ENCODE measurements at regions not wholly inside any gene's neighbourhood (a gene's known extent, or its start where the extent isn't known, plus 50 kb on each side); places are given as distances from the start of the nearest gene placed in this dataset.

DNA sequence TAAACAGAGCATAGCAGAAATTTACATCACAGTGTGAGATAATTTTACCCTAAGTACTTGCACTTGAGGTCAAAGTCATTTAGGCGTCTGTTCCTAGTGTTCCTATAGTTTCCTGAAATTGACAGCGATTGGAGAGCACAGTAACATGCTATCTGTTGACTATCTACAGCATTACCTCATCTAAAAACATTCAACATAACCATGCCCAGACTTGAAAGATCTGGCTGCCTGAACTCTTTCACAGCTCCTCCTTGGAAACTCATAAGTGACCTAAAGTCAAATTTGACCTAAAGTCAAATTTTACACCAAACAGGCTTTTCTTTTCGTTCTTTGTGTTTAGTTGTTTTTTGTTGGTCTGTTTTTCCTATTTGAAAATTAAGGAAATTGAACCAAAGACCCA lies 233.8 kb upstream of the UBASH3B start:
- no peak overlapping the region for H3K4me3 Mint-ChIP-seq
- 87% methylated on average over 3 of the region's 3 CpGs for WGBS (ENCODE audit: insufficient coverage)
- H3K36me3 Mint-ChIP-seq: no peaks in the 10 kb centered on the region
- no peaks in the 10 kb centered on the region for H3K9me3 Mint-ChIP-seq
- TF ChIP-seq, protein P1, sequence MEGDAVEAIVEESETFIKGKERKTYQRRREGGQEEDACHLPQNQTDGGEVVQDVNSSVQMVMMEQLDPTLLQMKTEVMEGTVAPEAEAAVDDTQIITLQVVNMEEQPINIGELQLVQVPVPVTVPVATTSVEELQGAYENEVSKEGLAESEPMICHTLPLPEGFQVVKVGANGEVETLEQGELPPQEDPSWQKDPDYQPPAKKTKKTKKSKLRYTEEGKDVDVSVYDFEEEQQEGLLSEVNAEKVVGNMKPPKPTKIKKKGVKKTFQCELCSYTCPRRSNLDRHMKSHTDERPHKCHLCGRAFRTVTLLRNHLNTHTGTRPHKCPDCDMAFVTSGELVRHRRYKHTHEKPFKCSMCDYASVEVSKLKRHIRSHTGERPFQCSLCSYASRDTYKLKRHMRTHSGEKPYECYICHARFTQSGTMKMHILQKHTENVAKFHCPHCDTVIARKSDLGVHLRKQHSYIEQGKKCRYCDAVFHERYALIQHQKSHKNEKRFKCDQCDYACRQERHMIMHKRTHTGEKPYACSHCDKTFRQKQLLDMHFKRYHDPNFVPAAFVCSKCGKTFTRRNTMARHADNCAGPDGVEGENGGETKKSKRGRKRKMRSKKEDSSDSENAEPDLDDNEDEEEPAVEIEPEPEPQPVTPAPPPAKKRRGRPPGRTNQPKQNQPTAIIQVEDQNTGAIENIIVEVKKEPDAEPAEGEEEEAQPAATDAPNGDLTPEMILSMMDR (IDR thresholded peaks at IDR 0.05): no peak
- Histone ChIP-seq H3K4me3 (ENCODE audit: low read length) (no peak overlapping the region), H3K9me3 (ENCODE audit: control insufficient read depth, insufficient read depth, low read length) (no peaks in the 10 kb centered on the region), H3K4me1 (ENCODE audit: control insufficient read depth, insufficient read depth, low read length) (no peaks in the 10 kb centered on the region), H3K27ac (ENCODE audit: low read length) (no peak overlapping the region), H3K27me3 (ENCODE audit: control insufficient read depth, insufficient read depth, low read length) (no peaks in the 10 kb centered on the region), H3K36me3 (ENCODE audit: control insufficient read depth, insufficient read depth, low read length) (no peaks in the 10 kb centered on the region)
- H3K27me3 Mint-ChIP-seq (ENCODE audit: low read depth in 2 of 2): peaks cover 4 to 12% of the 10 kb centered on the region in 2 donors
- H3K27ac Mint-ChIP-seq: no peak overlapping the region
- no peak for DNase-seq
- H3K4me1 Mint-ChIP-seq: no peaks in the 10 kb centered on the region
- ATAC-seq: no peak
- intact Hi-C loops (cut with micrococcal nuclease): no loop called here

DNA sequence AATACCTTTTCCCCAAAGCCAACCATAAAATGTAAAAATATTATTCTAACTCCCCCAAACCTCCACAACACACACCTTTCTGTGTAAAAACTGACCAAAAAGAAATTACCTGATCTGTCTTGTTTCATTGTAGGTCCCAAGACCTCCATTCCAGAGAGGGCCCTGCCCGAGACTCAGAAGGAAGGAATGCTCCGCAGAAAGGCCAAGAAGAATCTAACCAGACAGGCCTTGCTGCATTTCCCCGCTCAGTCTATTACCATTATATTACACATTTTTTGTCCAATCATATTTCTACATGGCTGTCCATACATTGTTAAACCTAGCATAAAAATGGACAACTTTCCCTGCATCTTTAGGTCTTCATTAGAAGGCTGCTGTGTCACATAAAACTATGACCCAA lies 237.5 kb upstream of the UBASH3B start:
- peaks cover 2 to 12% of the 10 kb centered on the region in 2 donors for H3K27me3 Mint-ChIP-seq (ENCODE audit: low read depth in 2 of 2)
- Histone ChIP-seq H3K36me3 (ENCODE audit: control insufficient read depth, insufficient read depth, low read length) (no peaks in the 10 kb centered on the region), H3K4me3 (ENCODE audit: low read length) (no peak overlapping the region), H3K27ac (ENCODE audit: low read length) (no peak overlapping the region), H3K4me1 (ENCODE audit: control insufficient read depth, insufficient read depth, low read length) (no peaks in the 10 kb centered on the region), H3K27me3 (ENCODE audit: control insufficient read depth, insufficient read depth, low read length) (no peaks in the 10 kb centered on the region), H3K9me3 (ENCODE audit: control insufficient read depth, insufficient read depth, low read length) (peaks cover 4% of the 10 kb centered on the region)
- intact Hi-C loops (cut with micrococcal nuclease): no loop called here
- H3K36me3 Mint-ChIP-seq: no peaks in the 10 kb centered on the region
- H3K9me3 Mint-ChIP-seq: no peaks in the 10 kb centered on the region
- no peaks in the 10 kb centered on the region for H3K4me1 Mint-ChIP-seq
- no peak overlapping the region for H3K4me3 Mint-ChIP-seq
- TF ChIP-seq, protein P1 (IDR thresholded peaks at IDR 0.05): no peak
- no peak overlapping the region for H3K27ac Mint-ChIP-seq
- ATAC-seq (no peak), DNase-seq (no peak)
- WGBS (ENCODE audit: insufficient coverage): 94% methylated on average over 3 of the region's 3 CpGs

DNA sequence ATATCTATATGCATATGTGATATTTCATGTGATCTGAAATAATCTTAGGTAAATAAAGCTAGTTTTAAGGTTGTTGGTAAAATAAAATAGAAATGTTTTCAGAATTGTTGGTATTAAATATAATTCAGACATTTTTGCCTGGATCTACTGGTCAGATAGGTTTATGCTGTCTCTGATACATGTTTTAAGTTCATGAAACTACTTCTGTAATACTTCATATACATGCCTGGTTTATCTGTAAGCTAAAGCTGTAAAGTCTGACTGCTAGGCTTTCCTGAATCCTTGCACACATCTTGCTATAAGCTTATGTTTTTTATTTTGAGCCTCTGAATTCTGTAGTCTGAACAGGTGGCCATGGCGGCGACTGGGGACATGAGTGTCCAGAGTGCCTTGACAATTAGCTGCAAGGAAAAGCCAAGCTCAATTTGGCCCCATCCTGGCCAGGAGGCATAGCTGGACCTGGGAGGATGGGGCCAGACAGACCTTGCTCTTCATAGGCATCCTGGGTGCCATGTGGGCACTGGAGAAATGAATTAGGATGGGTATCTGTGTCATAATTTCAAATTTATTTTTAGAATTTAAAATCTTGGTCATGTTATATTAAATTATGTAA lies 241.0 kb upstream of the UBASH3B start:
- H3K4me1 ChIP-seq (ENCODE audit: control insufficient read depth, insufficient read depth, low read length): no peaks in the 10 kb centered on the region
- 99% methylated on average over 2 of the region's 2 CpGs for WGBS (ENCODE audit: insufficient coverage)
- Mint-ChIP-seq H3K27me3 (ENCODE audit: low read depth in 2 of 2) (peaks cover 0 to 3% of the 10 kb centered on the region in 2 donors), H3K4me1 (no peaks in the 10 kb centered on the region), H3K9me3 (no peaks in the 10 kb centered on the region), H3K36me3 (no peaks in the 10 kb centered on the region), H3K4me3 (no peak overlapping the region), H3K27ac (no peak overlapping the region)
- no peak for DNase-seq
- H3K36me3 ChIP-seq (ENCODE audit: control insufficient read depth, insufficient read depth, low read length): no peaks in the 10 kb centered on the region
- TF ChIP-seq, protein P1 (IDR thresholded peaks at IDR 0.05): no peak
- H3K4me3 ChIP-seq (ENCODE audit: low read length): no peak overlapping the region
- H3K27ac ChIP-seq (ENCODE audit: low read length): no peak overlapping the region
- H3K27me3 ChIP-seq (ENCODE audit: control insufficient read depth, insufficient read depth, low read length): no peaks in the 10 kb centered on the region
- intact Hi-C loops (cut with micrococcal nuclease): no loop called here
- ATAC-seq: no peak
- peaks cover 4% of the 10 kb centered on the region for H3K9me3 ChIP-seq (ENCODE audit: control insufficient read depth, insufficient read depth, low read length)

DNA sequence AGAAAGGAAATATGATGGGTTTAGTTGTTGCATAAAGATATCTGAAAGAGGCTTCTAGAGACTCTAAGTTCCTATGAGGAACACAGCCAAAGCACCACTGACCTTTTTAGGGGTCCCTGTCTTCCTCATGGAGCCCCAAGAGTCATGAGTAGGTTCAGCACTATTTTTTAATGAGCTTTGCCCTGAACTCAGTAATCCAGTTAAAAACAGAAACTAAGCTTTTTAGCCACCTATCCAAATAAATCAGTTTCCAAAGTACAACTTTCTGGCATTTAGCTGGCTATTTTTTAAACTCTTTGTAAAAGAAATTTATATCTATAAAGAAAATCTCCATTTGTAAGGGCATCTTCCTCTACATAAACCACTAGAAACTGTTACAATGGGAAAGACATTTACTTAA lies 241.8 kb upstream of the UBASH3B start:
- intact Hi-C loops (cut with micrococcal nuclease): no loop called here
- Mint-ChIP-seq H3K27me3 (ENCODE audit: low read depth in 2 of 2) (peaks cover 0 to 3% of the 10 kb centered on the region in 2 donors), H3K27ac (no peak overlapping the region), H3K4me3 (no peak overlapping the region), H3K36me3 (no peaks in the 10 kb centered on the region), H3K4me1 (no peaks in the 10 kb centered on the region), H3K9me3 (no peaks in the 10 kb centered on the region)
- Histone ChIP-seq H3K36me3 (ENCODE audit: control insufficient read depth, insufficient read depth, low read length) (no peaks in the 10 kb centered on the region), H3K4me3 (ENCODE audit: low read length) (no peak overlapping the region), H3K9me3 (ENCODE audit: control insufficient read depth, insufficient read depth, low read length) (peaks cover 4% of the 10 kb centered on the region), H3K27me3 (ENCODE audit: control insufficient read depth, insufficient read depth, low read length) (no peaks in the 10 kb centered on the region), H3K4me1 (ENCODE audit: control insufficient read depth, insufficient read depth, low read length) (no peaks in the 10 kb centered on the region), H3K27ac (ENCODE audit: low read length) (no peak overlapping the region)
- DNase-seq: no peak
- no peak for ATAC-seq
- TF ChIP-seq, protein P1 (IDR thresholded peaks at IDR 0.05): no peak

Data from natural killer cell (primary cell).